GM10248 (cell line): ENCODE measurements at regions not wholly inside any gene's neighbourhood (a gene's known extent, or its start where the extent isn't known, plus 50 kb on each side); places are given as distances from the start of the nearest gene placed in this dataset.

ENCODE experiments used
- CTCF ChIA-PET: fragments of 300-600 bp; sonication (Branson Sonifier 250); formaldehyde crosslinking; extraction: SDS; loops from one replicate; lab custom pipeline; 2021; ENCODE audit warnings: antibody characterized with exemption; lab: Yijun Ruan, JAX
- POLR2A ChIA-PET: fragments of 350-650 bp; sonication (Branson Sonifier 250); formaldehyde crosslinking; extraction: SDS; loops from one replicate; lab custom pipeline; 2020; ENCODE audit warnings: antibody characterized with exemption; lab: Yijun Ruan, JAX
- DNase-seq: peaks from one replicate; pipeline ENCODE4 v3.0.0; 2012; ENCODE audit errors: extremely low spot score
- TF ChIP-seq, protein P1 (sequence below): IDR thresholded peaks from 2 replicates; pipeline ENCODE4 v1.5.1; 2012; ENCODE audit warnings: mild to moderate bottlenecking, low read depth; ENCODE audit errors: extremely low read depth, missing control alignments, control extremely low read depth

DNA sequence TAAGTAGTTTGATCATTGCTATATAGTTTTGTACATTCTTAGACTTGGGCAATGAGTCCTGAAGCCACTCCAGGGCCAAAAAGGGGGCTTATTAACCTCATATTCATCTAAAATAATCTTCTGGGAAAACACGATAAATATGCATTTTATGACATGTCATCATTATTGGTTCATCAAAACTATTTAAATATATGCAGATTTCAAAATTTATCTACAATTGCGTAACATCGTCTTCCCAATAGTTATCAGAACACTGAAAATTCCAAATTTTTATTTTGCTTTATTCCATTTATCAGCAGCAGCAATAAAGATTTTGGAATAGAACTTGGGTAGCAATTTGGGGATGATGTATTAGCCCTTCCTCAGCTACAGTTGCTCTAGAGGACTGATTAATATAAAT lies 550.0 kb downstream of the IQCM start:
- ChIA-PET POLR2A (no interaction called here), CTCF (interaction anchor here (1.8 kb wide), 1 partner anchor 9 kb away, joined by 3 read pairs; no protein-coding TSS in a partner anchor)
- DNase-seq = no peak
- TF ChIP-seq, protein P1, sequence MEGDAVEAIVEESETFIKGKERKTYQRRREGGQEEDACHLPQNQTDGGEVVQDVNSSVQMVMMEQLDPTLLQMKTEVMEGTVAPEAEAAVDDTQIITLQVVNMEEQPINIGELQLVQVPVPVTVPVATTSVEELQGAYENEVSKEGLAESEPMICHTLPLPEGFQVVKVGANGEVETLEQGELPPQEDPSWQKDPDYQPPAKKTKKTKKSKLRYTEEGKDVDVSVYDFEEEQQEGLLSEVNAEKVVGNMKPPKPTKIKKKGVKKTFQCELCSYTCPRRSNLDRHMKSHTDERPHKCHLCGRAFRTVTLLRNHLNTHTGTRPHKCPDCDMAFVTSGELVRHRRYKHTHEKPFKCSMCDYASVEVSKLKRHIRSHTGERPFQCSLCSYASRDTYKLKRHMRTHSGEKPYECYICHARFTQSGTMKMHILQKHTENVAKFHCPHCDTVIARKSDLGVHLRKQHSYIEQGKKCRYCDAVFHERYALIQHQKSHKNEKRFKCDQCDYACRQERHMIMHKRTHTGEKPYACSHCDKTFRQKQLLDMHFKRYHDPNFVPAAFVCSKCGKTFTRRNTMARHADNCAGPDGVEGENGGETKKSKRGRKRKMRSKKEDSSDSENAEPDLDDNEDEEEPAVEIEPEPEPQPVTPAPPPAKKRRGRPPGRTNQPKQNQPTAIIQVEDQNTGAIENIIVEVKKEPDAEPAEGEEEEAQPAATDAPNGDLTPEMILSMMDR = no peak

DNA sequence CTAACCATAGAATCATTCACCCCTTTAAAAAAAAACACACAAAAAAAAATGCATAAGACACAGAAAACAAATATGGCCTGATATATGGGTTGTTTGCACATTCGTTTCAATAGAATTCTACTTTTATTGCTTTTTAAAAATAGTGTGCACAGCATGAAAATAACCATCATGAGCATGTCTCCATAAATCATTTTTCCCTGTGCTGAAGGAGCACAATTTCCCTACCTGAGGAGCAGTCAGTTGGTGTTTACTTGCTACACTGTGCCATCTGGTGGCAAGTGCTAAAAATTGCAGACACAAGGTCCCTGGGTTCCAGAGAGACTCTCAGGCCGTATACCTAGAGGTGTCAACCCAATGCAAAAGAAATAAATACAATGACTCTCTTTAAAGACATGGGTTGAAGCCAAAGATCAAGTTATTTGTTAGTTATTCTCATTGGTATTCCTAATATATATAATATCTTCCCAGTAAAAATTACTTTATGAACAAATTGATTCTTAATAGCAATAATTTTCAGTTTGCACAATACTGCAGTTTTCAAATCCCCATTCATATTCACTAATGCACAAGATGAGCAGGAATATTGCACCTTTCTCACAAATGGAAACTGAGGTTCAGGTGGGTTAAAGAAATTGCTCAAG lies 551.4 kb downstream of the IQCM start:
- CTCF ChIA-PET = interaction anchor here (0.7 to 1.6 kb wide), 7 partner anchors 9 to 260 kb away, joined by 3 to 4 read pairs (median 3); no protein-coding TSS in a partner anchor
- DNase-seq = peak; percentile 7
- POLR2A ChIA-PET = no interaction called here
- TF ChIP-seq, protein P1 = peak; percentile 68

DNA sequence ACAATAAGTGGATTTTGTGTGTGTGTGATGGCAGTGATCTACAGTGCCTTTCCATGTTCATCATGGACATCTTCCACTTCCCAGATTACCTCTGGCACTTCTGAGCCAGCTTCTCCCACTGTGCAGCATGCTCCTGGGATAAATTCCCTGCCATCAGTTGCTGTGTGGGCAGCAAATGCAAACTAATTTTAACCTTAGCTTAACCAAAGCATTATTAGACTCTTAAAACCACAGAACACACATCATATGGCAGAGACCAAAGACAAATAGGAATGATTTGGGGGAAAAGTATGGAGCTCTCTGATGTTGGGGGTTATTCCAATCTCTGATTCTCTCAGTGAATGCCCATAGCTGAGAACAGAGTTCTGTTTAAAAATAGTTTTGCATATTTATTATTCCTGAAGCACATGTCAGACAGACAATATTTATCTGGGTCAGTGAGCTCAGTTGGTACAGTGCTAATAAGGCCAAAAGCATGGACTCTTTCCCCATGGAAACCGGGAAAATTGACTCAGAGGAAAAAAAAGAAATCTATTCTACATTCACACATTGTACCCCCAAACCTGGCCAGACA lies 567.4 kb downstream of the IQCM start:
- POLR2A ChIA-PET = no interaction called here
- CTCF ChIA-PET = interaction anchor here (0.8 to 2.6 kb wide), 5 partner anchors 10 to 90 kb away, joined by 3 to 7 read pairs (median 3); no protein-coding TSS in a partner anchor
- no peak for DNase-seq
- TF ChIP-seq, protein P1 = no peak

DNA sequence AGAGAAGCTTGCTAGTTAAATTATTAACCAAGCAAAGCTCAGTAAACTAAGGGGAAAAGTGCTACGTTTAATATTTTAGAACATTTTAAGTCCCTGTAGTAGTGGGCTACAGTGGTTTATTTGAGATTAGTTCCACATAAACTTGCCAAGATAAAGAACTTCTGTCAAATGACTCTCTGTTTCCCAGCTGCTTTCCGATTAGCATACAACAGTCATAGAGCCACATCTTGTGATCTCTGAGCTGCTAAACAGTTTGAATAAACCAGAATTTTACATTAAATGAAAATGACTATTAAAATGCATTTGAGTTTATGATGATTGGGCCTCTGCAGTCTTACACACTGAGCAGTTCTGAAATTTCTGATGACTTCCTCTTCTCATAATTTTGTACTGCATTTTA lies 568.5 kb downstream of the IQCM start:
- CTCF ChIA-PET = interaction anchor here (1.0 to 1.3 kb wide), 3 partner anchors 11 to 26 kb away, joined by 3 to 5 read pairs (median 3); no protein-coding TSS in a partner anchor
- no peak for DNase-seq
- TF ChIP-seq, protein P1 = no peak
- POLR2A ChIA-PET = no interaction called here

DNA sequence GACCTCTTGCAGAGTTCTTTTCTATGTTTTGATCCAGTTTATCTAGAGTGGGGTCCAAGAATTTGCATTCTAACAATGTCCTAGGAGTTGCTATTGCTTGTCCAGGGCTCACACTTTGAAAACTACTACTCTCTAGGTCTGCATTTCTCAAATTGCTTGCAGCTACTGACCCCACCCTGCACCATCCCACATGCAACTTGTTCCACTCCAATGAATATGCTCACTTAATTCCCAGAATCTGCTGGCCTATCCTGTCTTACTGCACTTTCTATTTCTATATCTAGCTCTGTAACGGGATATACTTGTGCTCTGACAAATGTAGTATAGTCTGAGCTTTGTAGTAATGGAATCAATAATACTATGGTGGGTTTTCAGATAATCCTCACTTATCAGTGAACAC lies 570.3 kb downstream of the IQCM start:
- DNase-seq = no peak
- CTCF ChIA-PET = no interaction called here
- POLR2A ChIA-PET = no interaction called here
- TF ChIP-seq, protein P1 = no peak

DNA sequence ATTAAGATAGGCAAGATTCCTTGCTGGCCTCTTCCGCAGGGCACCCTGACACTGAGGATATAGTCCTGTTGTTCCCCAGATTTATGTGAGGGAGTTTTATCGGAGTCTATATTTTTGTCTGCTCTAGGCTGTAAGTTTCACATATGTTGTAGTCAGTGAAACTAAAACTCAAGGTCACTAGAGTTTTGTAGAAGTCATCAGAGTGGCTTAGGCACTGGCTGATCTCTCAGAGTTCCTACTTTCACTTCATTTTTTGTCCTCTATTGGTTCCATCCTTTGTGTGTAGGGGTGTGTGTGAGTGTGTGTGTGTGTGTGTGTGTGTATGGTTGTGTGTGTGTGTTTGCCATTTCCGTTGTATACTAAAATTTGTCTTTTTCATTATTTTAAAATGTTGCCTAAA lies 577.5 kb downstream of the IQCM start:
- DNase-seq = no peak
- POLR2A ChIA-PET = no interaction called here
- TF ChIP-seq, protein P1 = no peak
- CTCF ChIA-PET = no interaction called here
